ENCODE measurements at regions not wholly inside any gene's neighbourhood (a gene's known extent, or its start where the extent isn't known, plus 50 kb on each side); places are given as distances from the start of the nearest gene placed in this dataset.

DNA sequence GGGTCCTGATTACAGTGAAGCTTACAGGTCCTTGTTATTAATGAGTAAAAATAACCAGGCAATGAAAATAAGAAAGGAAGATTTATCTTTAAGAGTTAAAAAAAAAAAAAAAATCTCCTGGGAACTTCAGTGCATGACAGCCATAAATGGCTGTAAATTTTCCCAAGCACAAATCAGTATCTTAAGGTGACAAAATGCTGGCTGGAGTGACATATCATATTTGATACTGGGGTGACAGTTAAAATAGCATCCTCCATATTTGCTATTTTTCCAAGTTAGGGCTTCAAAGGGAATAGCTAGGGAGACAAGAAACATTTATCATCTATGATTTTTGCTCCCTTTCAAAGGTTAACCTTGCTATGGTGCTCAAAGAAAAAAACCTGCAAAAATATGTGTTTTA is 226.6 kb downstream of the PRDM2 start:
- no peak for DNase-seq

DNA sequence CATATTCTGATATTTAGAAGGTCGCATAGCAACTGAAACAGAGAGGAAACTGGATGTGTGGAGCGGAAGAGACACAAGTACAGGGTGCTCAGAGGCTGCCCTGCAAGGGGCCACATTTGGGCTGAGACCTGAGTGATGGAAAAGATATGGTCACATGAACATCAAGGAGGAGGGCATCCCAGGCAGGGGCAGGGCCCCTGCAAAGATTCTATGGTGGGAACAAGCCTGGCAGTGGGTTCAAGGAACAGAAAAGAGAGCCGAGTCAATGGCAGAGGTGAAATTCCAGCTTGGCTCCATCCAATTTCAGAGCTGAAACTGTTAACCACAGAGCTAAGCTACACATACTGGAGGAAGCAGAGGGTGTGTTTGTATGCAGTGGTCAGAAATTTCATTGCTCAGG is 227.7 kb downstream of the PRDM2 start:
- no peak for DNase-seq

DNA sequence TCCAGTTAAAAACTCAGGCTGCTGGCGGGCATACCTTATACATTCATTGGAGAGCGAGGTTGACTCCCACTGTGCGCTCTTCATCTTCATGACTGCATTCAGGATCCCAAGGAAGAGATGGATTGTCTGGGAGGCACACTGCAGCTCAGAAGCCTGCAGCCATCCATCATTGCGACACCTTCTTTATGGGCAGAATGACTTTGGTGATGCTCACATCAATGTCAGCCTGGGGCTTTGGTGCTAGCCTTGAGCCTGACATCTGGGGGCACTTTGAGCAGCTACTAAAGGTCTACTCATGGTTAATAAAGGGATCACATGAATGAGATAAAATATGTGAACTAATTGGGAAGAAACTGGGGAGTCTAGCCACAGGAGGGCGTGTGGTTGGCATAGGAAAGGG is 229.3 kb downstream of the PRDM2 start:
- no peak for DNase-seq

DNA sequence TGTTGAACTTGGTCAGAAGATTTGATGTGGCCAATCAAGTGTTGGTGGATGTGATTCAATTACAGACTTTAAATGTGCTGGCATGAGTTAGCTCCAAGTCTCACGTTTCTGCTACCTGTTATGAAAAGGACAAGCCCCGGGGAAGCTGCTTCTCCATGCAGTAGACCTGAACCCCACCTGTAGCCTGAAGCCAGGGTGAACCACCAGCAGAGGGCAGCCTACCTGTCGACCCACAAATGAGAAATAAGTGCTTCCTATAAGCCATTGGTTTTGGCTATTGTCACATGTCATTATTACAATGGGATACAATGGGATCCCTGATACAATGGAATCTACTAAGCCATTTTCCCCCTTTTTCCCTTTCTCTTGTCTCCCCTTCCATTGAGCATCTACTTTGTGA is 230.2 kb downstream of the PRDM2 start:
- no peak for DNase-seq

DNA sequence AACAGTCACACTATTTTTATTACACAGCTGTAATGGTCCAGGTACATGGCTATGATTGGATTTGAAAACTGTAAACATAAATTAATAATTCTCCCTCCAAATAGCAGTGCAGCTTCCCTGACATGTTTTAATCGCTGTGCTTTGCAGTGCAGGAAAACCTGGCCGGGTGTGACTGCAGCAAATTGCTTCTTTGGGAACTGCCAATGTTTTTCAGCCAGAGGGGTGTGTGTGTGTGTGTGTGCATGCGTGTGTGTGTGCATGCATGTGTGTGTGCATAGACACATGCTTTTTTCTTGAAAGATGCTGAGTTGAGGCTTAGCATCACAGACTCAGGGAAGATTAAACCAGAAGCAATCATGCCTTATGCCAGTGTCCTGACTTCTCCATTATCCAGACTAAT is 231.2 kb downstream of the PRDM2 start:
- no peak for DNase-seq

DNA sequence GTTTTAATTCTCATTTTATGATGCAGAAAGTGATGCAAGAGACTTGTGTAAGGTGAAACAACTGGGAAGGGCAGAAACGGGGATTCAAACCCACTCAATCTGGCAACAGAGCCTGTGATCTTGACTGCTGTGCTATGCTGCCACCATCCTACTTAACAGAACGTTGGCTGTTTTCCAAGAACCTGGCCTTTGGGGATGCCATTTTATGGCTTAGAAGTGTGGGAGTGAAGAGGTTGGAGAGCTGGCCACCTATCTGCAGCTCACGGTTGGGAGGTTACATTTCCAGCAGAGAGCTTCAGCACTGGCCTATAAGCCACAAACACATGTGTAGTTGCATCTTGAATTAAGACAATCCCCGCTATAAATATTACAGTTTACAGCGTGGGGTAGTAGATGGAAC is 235.3 kb downstream of the PRDM2 start:
- DNase-seq = no peak

DNA sequence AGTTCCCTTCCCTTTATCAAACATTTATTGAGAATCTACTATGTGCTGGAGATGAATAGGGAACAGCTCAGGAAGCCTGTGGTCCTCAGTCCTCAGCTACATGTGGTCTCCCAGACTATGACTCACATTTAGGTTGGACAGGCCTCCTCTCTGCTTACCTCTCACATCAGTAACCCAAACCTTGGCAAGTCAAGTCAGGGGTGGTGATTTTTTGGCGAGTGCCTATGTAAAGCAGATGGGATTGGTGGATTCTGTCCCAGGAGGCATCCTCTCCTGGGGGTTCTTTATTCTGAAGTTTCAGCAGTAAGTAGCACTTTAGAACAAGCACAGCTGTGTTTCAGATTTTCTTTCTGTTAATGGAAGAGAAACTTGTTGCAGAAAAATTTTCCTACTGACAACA is 241.3 kb downstream of the PRDM2 start:
- no peak for DNase-seq

DNA sequence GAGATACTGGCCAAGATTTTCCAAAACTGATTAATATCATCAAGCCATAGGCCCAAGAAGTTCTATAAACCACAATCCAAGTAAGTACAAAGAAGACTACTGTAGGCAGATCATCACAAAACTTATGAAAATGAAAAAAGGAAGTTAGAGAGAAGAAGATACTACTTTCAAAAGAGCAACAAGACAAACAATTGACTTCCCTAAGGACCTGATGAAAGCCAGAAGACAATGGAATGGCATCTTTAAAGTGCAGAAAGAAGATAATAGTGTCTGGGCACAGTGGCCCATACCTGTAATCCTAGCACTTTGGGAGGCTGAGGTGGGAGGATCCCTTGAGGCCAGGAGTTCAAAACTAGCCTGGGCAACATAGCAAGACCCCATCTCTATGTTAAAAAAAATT is 243.1 kb downstream of the PRDM2 start:
- DNase-seq = no peak

DNA sequence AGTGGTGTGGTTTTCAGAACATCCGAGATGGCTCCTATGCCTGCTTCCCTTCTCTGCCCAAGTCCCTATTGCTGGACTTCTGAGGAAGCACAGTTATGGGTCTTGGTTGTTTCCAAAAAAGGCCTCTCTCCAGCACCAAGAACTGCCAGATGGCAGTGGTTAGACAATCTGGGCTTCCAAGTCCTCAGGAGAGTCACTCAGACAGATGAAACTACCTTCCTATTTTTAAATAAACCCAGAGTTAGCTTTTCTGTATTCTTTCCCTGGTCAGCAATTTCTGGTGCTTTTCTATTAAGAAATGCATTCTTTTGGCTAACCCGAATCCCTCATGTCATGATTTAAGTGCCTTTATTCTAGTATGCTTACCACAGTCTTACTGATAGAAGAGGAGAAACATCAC is 245.9 kb downstream of the PRDM2 start:
- DNase-seq = no peak

DNA sequence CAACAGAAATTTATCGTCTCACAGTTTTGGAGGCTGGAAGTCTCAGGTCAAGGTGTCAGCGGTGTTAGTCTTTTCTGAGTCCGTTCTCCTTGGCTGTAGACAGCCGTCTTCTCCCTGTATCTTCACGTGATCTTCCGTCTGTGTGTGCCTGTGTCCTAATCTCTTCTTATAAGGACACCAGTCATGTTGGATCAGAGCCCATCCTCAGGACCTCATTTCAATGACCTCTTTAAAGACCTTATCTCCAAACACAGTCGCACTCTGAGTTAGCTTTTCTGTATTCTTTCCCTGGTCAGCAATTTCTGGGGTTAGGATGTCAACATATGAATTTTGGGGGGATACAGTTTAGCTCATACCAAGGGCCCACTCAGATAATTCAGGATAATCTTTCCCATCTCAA is 247.7 kb downstream of the PRDM2 start:
- DNase-seq = no peak

DNA sequence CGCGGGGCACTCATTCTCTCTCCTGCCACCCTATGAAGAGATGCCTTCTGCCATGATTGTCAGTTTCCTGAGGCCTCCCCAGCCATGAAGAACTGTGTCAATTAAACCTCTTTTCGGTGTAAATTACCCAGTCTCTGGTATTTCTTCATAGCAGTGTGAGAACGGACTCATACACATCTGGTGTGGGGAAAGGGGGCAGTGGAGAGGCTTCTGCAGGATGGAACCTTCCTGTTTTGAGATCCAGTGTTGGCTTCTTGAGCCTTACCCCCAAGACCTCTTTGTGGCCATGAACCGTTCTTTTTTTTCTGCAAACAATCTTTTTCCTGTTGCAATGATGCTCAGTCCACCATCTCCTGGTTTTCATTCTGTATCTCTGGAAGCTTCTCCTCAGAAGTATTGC is 248.4 kb downstream of the PRDM2 start:
- no peak for DNase-seq

DNA sequence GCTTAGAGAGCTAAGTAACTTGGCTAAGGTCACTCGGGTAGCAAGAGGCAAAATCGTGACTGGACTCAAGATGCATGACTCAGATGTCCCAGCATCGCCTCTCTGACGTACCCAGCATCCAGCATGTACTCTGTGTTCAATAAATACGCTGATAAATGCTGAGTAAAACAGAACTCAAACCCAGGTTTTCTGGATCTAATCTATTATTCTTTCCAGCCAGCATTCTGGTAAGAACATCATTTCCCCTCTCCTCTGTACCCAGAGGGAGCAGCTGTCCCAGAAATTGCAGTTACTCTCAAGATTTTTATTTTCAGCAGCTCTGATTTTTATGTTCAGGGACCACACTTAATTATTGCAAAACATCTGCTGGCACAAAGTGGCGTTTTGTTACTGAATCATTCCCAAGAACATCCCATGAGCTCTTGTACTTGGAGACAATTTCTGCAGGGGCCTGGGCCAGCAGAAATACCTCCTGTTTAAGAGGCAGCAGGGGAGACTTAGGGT is 249.0 kb downstream of the PRDM2 start:
- no peak for DNase-seq

DNA sequence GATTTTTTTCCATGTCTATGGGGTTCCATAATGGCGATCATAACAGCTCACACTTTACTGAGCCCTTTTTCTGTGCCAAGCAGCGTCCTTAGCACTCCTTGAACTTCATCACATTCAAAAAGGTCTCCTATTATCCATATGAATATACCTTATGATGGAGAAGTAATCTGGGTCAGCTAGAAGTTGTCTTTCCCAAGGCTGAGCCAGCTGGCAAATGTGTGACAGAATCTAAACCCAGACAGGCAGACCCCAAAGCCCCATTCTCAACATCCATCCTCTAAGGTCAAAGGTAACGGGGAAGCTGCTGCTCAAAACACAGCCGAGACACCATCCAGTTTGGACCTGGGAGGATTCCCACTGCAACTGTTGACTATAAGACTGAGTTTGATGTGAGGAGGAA is 249.6 kb downstream of the PRDM2 start:
- DNase-seq = no peak

DNA sequence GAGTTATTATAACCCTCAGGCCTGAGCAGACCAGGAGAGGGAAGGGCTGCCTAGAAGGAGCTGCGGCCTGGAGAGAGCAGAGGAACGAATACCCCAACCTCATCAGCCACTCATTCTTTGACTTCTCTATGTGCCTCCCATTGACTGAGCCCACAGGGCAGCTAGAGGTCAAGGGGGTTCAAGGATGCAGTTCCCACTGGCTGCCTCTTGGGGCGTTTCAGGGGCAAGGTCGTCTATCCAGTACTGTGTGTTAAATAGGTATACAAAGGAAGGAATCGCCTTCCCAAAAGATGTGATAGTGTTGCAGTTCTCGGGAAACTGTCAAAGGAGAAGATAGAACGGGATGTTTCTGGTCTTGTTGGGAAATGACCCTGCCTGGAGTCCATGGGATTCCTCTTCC is 250.6 kb downstream of the PRDM2 start:
- DNase-seq = no peak

DNA sequence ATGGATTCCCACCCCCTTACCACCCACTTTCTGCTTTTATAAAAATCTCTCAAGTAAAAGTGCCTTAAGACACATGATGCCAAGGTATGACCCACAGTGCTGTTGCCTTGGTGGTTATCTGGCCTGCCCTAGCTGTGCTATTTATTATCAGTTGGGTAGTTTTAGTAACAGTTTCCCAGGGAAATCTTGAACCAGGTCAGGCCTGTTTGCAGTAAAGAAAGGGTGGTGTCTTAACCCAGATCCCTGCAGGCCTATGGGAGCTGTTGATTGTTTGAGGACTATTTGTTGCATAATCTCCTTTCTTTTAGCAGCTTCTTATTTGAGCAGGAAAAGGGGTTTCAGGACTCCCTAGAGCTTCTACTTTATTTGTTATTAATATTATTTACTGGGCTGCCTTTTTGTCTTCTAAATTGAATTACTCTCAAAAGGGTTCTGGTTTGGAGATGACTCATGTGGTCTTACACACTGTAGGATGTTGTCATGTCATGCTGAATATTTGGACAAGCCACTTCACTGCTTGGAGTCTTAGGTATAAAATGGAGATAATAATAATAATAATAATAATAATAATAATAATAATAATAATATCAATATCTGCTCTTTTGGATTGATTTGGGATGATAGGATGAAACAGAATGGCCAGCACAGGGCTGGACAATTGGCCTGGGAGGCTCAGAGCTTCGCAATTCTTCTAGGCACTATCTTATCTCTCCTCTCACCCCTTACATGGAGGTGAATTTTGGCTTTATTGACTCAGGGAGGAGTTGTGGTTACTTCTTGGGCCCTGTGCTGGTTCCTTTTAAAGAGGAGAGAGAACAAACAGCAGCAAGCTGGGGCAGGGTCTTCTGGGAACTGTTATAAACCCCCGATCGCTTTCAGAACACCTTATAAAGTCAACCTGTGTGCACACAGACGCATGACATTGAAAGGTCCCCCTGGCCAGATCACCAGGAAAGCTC is 252.1 kb downstream of the PRDM2 start:
- DNase-seq = no peak

DNA sequence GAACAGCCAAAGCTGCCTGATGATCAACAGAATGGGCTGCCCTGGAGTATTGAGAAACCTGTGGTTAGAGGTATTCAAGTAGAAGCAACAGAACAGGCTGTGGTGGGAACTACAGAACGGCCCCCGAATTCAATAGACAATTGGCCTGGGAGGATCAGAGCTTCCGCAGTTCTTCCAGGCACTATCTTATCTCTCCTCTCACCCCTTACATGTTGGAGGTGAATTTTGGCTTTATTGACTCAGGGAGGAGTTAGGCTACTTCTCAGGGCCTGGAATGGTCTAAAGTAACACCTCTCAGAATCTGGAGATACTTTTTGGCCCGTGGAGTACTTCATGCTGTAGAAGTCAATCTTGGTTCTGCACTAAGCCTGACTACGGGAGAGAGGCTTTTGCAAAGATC is 253.0 kb downstream of the PRDM2 start:
- no peak for DNase-seq

DNA sequence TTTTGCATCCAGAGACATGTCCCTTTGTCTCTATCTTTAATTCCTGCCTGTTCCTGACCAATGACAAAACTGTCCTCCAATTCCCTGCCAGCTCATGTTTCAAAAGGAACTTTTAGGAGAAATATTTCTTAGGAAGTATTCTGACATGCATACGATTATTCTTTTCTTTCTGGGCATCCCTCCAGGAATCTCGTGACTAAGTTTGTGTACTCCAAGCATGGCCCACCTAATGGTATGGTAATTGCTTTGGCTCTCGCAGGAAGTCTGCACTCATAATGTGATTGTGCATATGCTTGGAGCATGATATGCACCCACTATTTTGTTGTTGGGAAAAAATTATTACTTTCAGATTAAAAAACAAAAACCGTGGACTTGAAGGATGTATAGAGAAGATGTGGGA is 256.4 kb downstream of the PRDM2 start:
- DNase-seq = no peak

DNA sequence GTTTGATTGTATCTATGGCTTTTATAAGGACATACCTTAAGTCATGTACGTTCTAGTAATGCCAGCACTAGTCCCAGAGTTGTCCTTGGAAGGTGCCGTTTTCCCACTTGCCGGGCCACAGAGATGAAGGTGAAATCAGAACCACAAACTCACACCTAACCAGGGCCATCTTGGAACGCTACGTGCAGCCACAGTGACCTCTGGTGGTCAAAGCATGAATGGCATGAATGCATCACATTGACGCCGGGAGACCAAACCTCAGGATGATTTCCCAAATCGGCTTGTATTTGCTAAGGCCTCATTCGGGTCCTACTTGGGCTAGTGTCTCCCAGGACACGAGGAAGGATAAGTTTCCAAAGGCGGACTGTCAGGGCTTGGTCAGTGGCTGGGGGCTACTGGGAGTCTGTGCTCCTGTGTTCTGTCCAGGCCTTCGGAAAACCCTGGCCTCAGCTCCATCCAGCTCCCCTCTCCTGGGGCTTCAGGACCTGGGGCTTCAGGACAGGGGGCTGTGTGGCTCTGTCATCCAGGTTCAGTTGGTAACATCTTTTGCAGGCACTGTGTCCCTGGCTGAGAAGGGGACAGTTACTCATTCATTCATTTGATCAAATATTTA is 260.5 kb downstream of the PRDM2 start:
- DNase-seq = peak; percentile 13

DNA sequence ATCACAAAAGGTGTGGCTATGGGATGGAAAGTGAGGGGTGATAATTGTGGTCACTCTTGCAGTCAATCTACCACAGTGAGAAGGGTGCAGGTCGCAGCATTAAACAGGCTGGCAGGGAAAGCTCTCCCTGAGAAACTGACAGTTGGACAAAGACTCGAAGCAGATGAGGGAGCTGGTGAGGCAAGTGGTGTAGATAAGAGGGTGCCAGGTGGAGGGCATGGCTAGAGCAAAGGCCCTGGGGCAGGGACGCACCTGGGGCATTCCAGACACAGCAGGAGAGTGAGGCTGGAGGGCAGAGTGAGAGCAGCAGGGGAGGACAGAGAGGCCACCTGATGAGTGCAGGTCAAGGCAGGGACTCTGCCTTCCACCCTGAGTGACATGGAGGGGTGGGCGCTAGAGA is 264.8 kb downstream of the PRDM2 start:
- no peak for DNase-seq

DNA sequence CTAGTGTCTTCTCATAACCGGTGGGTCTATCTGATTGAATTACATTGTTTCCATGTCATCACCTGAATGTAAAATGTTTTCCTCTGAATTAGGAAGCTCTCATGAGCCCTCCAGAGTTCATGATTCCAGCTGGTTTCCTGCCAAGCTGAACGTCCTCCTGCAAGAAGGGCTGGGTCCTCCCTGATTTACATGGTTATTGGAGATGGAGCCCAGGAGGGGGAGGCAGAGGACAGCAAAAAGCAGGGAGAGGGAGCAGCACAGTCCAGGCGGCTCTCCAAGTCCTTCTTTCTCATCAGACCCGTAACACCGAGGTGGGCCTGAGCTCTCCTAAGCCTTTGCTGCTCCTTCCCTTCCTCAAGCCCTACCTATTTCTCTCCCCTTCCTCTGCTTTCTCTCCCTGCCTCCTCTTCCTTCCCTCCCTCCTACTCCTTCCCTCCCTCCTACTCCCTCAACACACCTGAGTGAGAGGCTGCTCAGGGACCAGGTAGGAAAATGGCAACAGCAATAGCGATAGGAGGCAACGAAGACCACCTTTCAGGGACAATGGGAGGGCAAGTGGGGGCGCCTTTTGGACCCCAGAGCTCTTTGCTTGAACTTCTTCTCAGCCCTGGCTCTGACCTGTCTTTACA is 265.9 kb downstream of the PRDM2 start:
- no peak for DNase-seq

DNA sequence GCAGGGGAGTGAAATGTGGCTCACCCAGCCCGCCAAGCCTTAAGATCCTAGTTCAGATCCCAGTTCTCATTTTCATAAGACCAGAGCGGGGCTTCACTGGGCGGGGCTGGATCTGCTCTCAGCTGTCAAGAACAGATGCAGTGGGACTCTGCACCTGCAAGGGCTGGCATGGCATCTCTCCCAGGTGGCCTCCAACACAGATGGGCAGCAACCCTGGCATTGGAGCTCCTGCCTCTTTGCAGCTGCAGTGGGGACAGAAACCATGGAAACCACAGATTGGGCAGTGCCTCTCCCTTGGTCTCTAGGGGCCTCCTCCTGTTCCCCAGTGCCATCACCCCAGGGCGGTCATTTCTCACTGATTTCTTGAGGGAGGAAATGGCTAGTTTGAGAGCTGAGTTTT is 267.7 kb downstream of the PRDM2 start:
- no peak for DNase-seq

DNA sequence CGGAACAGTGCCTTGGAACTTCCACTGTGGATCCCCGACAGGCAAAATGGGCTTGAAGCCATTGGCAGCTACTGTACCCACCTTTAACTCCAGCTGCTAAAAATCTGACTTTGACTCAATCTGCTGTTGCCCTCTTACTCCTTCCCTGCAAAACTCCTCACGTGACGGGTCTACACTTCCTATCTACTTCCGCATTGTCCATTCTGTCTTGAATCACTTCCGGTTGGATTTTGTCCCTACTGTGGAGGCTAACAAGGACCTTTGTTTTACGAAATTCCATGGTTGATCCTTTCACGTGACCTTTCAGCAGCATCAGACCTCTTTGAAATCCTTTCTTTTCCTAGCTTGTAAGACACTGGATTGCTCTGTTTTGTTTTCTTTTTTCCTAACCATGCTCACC is 268.4 kb downstream of the PRDM2 start:
- no peak for DNase-seq

DNA sequence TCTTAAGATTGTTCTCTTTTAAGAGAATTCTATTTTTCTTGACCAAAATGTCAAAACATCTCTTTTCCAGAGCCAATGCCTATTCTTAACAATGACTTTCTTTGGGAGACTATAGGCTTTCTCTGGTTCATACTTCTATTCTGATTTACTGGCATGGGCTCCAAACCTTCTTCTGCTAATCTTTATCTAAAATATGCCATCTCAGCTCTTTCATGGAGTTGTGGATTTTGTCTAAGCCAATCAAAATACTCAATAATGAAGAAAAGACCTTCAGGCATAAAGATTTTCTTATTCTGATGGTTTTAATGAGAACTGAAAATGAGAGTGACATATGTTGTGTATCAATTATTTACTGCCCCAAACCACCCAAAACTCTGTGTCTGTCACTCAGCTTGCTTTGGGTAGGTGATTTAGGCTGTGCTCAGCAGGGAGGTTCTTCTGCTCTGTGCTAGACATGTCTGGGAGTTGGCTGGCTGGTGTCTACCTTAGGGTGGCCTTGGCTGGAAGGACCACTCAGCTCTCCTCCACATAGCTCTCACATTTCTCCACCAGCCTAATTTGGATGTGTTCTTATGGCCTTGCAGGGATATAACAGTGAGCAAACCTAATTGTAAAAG is 270.8 kb downstream of the PRDM2 start:
- DNase-seq = no peak

DNA sequence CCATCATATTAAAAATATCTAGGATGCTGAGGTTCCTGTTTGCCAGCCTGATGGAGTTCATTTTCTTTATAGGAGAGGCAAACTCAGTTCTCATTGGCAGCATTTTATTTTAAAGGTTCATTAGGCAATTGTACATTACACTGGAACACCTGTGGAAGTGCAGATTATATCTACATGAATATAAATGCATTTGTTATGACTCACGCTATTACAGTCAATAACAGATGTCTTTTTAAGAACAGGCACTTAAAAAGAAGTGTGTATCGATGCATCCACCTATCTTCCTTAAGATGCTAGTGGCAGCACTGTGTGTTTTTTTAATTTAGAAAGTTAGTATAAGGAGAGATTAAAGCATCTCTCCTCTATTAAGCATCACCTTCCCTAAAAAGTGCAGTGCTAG is 276.5 kb downstream of the PRDM2 start:
- DNase-seq = no peak
